Body of pancreas (tissue), 4 donors: ENCODE measurements at regions not wholly inside any gene's neighbourhood (a gene's known extent, or its start where the extent isn't known, plus 50 kb on each side); places are given as distances from the start of the nearest gene placed in this dataset.

Experiments
- ATAC-seq: fragments of 150-250 bp; one replicate; pipeline ENCODE4 v1.9.1; 2016
- DNase-seq, 4 donors: peaks; one replicate each; pipeline ENCODE4 v3.0.0-alpha.2; 2019
- H3K27ac ChIP-seq, 4 donors: fragments of 200-600 bp; sonication (generic); 1 replicate in 3 of 4; 2 replicates in 1 of 4; pipeline versions ENCODE4 v1.5.1 to v1.6.1; 2016 to 2019; ENCODE audit warnings: mild to moderate bottlenecking in 1 of 4, mixed read lengths in 1 of 4, moderate library complexity in 1 of 4
- H3K27me3 ChIP-seq, 2 donors: fragments of 200-600 bp; sonication (generic); one replicate each; pipeline ENCODE4 v1.6.0; 2016; ENCODE audit warnings: mild to moderate bottlenecking in 1 of 2
- H3K36me3 ChIP-seq, 2 donors: fragments of 200-600 bp; sonication (generic); replicated peaks in 1 of 2; 2 replicates each; pipeline ENCODE4 v1.5.1; 2016; ENCODE audit warnings: low read depth in 2 of 2; ENCODE audit not compliant: insufficient read depth in 1 of 2
- H3K4me1 ChIP-seq: fragments of 200-600 bp; sonication (generic); one replicate; pipeline ENCODE4 v1.6.0; 2016
- H3K4me3 ChIP-seq, 2 donors: fragments of 200-600 bp; sonication (generic); 1 replicate in 1 of 2; 2 replicates in 1 of 2; pipeline ENCODE4 v1.5.1; 2016 to 2019
- H3K9me3 ChIP-seq, 3 donors: fragments of 200-600 bp; sonication (generic); 1 replicate in 2 of 3; 2 replicates in 1 of 3; pipeline ENCODE4 v1.5.1; 2016
- CTCF ChIP-seq, 7 experiments: fragments of 450-650 bp in 4 of 7; fragments of 200-600 bp in 3 of 7; sonication (generic) in 3 of 7; IDR thresholded peaks; one replicate each; pipeline ENCODE4 v1.5.1; 2016 to 2019; ENCODE audit warnings: antibody characterized with exemption in 7 of 7
- POLR2A ChIP-seq, 3 donors: fragments of 450-650 bp; IDR thresholded peaks; one replicate each; pipeline ENCODE4 v1.6.1; 2016; ENCODE audit warnings: antibody characterized with exemption in 3 of 3, mild to moderate bottlenecking in 2 of 3
- WGBS, 2 donors: methylation state at CpG; one replicate each; pipeline ENCODE4 v1.1.5; 2017; 5-methylcytosine and 5-hydroxymethylcytosine counted together
- intact Hi-C: fragments of 100-400 bp; cut with DNase I; formaldehyde crosslinking; loops from one replicate; pipeline ENCODE4 v1.15.1; 2023

GRCh38 chr2:118565786-118566540 is 281.5 kb downstream of the EN1 start:
- DNase-seq: no peak
- Histone ChIP-seq H3K27me3 (no peaks in the 10 kb centered on the region), H3K27ac (no peak overlapping the region), H3K4me1 (no peaks in the 10 kb centered on the region), H3K4me3 (no peak overlapping the region), H3K9me3 (no peaks in the 10 kb centered on the region), H3K36me3 (no peaks in the 10 kb centered on the region)
- no peak for ATAC-seq
- TF ChIP-seq CTCF (IDR thresholded peaks at IDR 0.05) (no peak), POLR2A (IDR thresholded peaks at IDR 0.05) (no peak)
- intact Hi-C loops: no loop called here
- WGBS, 2 donors: 68 to 73% methylated on average over 5 of the region's 5 CpGs

- TF ChIP-seq POLR2A (IDR thresholded peaks at IDR 0.05) (no peak), CTCF (IDR thresholded peaks at IDR 0.05) (no peak)
- no peak overlapping the region for H3K4me3 ChIP-seq
- WGBS, 2 donors: 60 to 80% methylated on average over 4 to 6 of the region's 6 CpGs
- no peak for DNase-seq
- no peaks in the 10 kb centered on the region for H3K36me3 ChIP-seq
- no peak overlapping the region for H3K27ac ChIP-seq
- H3K9me3 ChIP-seq: no peaks in the 10 kb centered on the region
- ATAC-seq: no peak
- intact Hi-C loops: no loop called here
- no peaks in the 10 kb centered on the region for H3K27me3 ChIP-seq
- no peaks in the 10 kb centered on the region for H3K4me1 ChIP-seq
These were observed 282.1 kb downstream of the EN1 start for GRCh38 chr2:118565301-118565700.

- TF ChIP-seq POLR2A (IDR thresholded peaks at IDR 0.05) (no peak), CTCF (IDR thresholded peaks at IDR 0.05) (no peak)
- Histone ChIP-seq H3K36me3 (no peaks in the 10 kb centered on the region), H3K9me3 (no peaks in the 10 kb centered on the region), H3K4me3 (no peak overlapping the region), H3K27ac (no peak overlapping the region), H3K4me1 (no peaks in the 10 kb centered on the region), H3K27me3 (no peaks in the 10 kb centered on the region)
- intact Hi-C loops: no loop called here
- no peak for DNase-seq
- ATAC-seq: no peak
- 86% methylated on average over 5 of the region's 5 CpGs for WGBS, 2 donors
These were observed 285.3 kb downstream of the EN1 start for GRCh38 chr2:118562144-118562543.

GRCh38 chr2:118558846-118559245 is 288.6 kb downstream of the EN1 start:
- H3K36me3 ChIP-seq: no peaks in the 10 kb centered on the region
- no peak for DNase-seq
- intact Hi-C loops: no loop called here
- H3K9me3 ChIP-seq: no peaks in the 10 kb centered on the region
- H3K27ac ChIP-seq: no peak overlapping the region
- no peak for ATAC-seq
- H3K4me1 ChIP-seq: no peaks in the 10 kb centered on the region
- no peak for TF ChIP-seq CTCF (IDR thresholded peaks at IDR 0.05)
- no peak for TF ChIP-seq POLR2A (IDR thresholded peaks at IDR 0.05)
- no peaks in the 10 kb centered on the region for H3K27me3 ChIP-seq
- no peak overlapping the region for H3K4me3 ChIP-seq
- 71 to 95% methylated on average over 1 of the region's 1 CpG for WGBS, 2 donors

GRCh38 chr2:118557791-118558190 is 289.7 kb downstream of the EN1 start:
- DNase-seq (no peak), ATAC-seq (no peak)
- TF ChIP-seq POLR2A (IDR thresholded peaks at IDR 0.05) (no peak), CTCF (IDR thresholded peaks at IDR 0.05) (no peak)
- H3K27me3 ChIP-seq: no peaks in the 10 kb centered on the region
- intact Hi-C loops: no loop called here
- H3K36me3 ChIP-seq: no peaks in the 10 kb centered on the region
- no peak overlapping the region for H3K27ac ChIP-seq
- H3K9me3 ChIP-seq: no peaks in the 10 kb centered on the region
- no peaks in the 10 kb centered on the region for H3K4me1 ChIP-seq
- H3K4me3 ChIP-seq: no peak overlapping the region
- 85 to 86% methylated on average over 9 of the region's 9 CpGs for WGBS, 2 donors
